Muscle of back (tissue), 3 donors: ENCODE measurements at regions not wholly inside any gene's neighbourhood (a gene's known extent, or its start where the extent isn't known, plus 50 kb on each side); places are given as distances from the start of the nearest gene placed in this dataset.

Source experiments
- DNase-seq, 3 donors: peaks; one replicate each; pipeline versions ENCODE4 v3.0.0 to v3.0.0-alpha.2; 2013

DNA sequence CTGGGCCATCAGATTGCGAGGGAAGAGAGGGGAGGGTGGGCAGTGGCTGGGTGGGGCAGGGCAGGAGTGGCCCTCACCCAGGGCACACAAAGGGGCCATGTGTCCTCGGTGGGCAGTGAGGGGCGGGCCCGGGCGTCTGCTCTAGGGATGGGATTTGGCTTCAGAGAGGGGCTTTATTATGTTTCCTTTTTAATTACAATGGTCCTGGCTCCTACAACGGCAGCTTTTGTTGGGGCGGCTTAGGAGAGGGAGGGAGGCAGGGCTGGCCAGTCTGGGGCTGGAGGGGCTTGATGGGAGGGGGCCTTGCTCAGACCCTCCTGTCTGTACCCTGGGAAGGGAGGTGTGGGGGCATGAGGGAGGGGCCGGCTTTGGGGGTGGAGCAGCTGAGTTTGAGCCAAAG lies 102.8 kb upstream of the WNT4 start:
- DNase-seq, result no peak

- DNase-seq, result peak in 1 of 3 donors; percentile 27
Measured at GRCh38 chr1:22246755-22247480, 104.0 kb upstream of the WNT4 start.

DNA sequence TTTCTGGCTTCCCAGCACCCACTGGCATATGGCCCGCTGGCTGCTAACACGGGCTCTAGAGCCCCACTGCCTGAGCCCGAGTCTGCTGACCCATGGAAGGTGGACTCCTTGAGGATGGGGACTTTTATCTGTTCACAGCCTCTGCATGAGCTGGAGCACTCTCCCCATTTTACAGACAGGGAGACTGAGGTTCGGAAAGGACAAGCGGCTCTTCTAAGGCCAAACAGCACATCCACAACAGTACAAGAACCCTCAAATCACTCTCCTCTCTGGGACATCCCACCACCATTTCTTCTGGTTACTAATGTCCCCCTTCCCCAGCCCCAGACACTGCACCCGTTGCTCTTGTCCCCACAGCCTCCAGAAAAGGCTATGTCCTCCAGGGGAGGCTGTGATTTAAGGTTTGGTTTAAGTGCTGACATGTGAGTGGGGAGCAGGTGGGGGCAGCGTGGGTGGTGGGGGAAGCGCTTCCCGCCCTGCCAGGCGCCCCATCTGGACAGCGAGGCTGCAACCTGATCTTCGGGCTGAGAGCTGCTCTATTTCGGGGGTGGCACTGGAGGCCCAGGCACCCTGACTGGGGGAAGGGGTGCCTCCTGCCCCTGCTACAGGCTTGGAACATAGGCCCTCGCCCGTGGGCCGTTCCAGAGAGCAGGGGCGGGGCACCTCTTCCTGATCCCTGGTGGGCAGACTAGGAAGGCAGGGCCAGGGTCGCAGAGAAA lies 104.8 kb upstream of the WNT4 start:
- peak in 1 of 3 donors; percentile 17 for DNase-seq

GRCh38 chr1:22248746-22249145 lies 105.8 kb upstream of the WNT4 start:
- no peak for DNase-seq

DNA sequence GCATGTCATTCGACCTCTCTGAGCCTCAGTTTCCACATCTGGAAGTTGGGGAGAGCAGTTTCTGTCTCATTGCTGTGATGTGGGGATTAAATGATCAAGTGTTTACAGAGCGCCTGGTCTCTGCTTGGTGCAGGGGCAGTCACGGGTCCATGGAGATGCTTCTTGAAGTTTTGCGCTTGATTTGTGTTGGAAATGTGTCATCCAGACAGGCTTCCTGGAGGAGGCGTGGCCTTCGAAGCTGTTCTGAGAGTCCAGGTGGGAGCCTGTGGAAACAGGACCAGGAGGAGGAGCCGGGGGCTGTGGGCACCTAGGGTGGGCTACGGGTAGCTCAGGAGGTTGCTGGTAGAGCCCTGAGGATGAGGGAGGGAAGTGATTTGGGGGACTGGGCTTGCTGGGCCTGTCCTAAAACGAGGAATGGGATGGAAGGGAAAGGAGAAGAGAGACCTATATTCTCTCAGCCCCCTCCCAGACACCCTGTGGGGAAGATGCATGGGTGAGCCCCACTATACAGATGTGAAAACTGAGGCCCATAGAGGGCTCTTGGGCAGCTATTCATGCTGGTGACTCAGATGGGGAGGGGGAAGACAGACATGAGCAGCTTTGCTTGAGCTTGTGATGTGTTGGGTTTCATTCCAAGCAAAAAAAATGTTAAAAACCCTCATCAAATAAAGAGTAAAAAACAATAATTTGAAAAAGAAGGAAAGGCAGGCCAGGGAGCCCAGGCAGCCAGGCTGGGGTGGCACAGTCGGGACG lies 107.2 kb upstream of the WNT4 start:
- peak in 1 of 3 donors; percentile 27 for DNase-seq

- peak; percentile 37 to 64 (median 53) for DNase-seq
Measured at GRCh38 chr1:22250724-22251123, 107.8 kb upstream of the WNT4 start.

DNA sequence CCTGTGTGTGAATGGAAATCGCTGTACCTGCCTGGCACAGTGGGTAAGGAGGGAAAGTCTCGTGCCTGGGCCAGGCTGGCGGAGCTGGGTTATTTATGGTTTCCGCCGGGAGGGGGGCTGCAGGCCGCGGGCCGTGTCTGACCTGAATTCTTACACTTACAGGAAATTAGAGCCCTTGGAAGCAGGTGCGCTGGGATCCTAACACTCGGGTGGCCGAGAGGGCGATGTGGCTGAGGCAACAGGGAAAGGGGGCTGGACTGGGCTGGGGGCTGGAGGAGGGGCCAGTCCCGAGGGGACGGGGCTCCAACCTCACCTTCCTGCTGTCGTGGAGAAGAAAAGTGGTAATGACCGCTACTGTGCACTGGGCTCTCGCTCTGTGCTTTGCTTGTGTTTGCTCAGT lies 109.4 kb upstream of the WNT4 start:
- no peak for DNase-seq

DNA sequence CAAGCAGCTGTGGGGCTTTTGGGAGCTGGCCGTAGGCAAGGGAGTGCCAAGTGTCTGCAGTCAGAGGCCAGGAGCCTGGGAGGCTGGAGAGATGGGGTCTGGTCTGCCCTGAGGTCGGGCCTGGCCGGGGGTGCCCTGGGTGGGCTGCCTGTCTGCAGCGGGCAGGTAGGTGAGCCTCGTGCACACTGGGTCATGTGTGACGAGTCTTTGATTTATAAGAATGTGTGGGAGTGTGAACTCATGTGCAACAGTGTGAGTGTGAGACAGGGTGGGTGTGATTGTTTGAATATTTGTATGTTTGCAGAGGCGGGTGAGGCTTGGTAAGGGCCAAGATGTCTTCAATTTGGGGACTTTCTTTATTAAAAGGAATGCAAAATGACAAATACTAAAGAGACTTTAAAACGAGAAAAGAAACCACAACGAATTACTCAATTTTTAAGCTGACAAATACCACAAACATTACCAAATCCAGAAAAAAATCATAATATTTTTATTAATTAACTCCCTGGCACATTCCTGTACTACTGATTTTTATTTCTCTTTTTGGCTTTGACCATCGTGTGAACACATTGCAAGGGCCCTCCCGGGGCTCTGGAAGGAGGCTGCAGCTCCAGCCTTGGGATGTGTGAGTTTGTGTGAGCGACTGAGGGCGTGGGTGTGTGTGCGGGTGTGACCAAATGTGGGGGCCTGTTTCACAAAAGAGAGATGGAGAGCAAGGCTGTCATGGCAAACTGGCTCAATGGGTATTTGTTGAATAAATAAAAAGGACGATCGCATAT lies 110.3 kb upstream of the WNT4 start:
- DNase-seq, result peak in 1 of 3 donors; percentile 17

DNA sequence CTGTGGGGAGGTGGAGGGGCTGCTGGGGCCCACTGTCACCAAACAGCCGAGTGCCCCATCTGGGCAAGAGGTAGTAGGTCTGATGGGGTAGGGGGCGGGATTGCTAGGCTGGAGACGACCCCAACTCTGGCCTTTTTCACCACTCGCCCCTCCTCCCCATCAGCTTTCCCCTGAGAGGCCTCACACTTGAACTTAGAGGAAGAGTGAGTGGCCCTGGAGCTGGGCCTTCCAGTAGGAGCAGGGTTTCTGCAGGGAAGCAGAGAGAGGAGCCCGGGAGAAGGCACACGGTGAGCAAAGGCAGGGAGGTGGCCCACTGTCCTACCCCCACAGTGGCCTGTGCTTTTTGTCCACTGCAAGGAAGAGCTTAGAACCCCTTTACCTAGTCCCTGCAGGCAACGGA lies 111.9 kb upstream of the WNT4 start:
- no peak for DNase-seq

GRCh38 chr1:22255341-22256212 lies 112.7 kb upstream of the WNT4 start:
- DNase-seq, result no peak

DNA sequence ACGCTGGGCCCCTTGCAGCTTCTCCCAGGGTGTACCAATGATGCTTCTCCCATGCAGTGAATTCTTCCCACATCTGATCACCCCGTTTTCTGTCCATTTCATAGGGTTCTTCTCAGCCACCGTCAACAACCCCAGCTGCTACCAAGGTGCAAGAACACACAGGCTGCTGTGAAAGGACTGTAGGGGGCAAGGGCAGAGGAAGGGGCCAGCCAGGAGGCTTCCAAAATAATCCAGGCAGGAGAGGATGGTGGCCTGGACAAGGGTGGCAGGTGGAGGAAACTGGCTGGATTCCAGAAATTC lies 113.3 kb upstream of the WNT4 start:
- no peak for DNase-seq

GRCh38 chr1:22257290-22258275 lies 114.7 kb upstream of the WNT4 start:
- no peak for DNase-seq

GRCh38 chr1:22258698-22259097 lies 115.8 kb upstream of the WNT4 start:
- no peak for DNase-seq

DNA sequence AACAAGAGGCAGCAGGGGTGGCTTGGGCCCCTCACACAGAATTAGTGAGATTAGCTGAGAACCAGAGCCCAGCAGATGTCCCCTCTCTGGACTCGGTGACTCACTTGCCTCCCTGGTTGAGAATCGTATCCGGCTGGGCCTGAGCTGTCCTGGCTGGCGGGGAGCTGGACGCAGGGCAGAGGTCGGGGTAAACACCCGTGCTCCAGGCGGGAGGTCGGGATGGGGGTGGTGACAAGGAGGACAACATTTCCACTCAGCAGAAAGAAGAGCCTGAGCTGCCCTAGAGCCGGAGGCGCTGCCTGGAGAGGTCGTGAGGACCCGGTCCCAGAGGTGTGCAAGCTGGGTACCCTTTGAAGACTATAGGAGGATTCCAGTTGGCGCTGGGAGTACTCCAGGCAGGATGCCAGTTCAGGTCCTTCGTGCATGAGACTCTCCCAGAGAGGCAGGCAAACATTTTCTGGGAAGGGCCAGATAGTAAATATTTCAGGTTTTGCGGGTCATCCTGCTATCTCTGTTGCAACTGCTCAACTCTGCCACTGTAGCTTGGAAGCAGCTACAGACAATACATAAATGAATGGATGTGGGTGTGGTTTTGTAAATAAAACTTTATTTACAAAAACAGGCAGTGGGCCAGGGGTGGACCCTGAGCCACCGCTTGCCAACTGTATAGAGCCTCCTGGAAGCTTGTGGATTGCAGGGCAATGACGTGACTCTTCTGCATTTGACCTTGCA lies 116.8 kb upstream of the WNT4 start:
- DNase-seq, result no peak

DNA sequence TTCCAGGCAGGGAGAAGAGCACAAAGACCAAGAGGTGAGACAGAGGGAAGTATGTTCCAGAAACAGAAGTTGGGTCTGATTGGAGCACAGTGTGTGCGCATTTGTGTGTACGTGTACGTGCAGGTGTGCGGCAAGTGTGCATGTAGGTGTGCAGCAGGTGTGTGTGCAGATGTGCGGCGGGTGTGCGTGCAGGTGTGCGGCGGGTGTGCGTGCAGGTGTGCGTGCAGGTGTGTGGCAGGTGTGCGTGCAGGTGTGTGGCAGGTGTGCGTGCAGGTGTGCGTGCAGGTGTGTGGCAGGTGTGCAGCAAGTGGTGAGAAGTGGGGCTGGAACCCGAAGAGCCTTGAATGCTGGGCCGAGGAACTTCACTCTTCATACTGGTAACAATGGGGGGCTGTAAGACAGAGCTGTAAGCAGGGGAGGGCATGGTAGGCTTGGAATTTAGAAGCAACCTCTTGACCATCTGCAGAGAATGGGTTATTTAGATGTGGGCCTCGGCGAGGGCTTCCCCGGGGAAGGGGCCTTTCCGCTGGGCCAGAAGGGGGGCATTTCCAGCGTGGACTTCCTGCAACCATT lies 118.0 kb upstream of the WNT4 start:
- DNase-seq, result no peak

DNA sequence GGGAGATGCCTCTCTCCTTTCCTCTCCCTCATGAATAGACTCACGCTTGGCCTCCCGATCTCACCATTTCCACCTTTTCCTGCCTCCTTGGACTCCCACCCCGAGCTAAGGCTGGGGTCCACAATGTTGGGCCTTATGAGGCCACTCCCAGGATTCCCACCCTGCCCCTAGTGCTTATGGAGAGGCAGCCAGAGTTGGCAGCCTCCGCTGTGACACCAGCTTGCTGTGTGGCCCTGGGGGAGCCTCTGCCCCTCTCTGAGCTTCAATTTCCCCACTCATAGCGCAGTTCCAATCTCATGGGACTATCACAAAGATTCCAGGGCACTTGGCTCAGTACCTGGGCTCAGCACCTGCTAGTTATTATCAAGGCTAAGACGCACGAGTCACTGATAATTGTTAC lies 118.7 kb upstream of the WNT4 start:
- DNase-seq, result no peak

- DNase-seq, result no peak
Measured at GRCh38 chr1:22262583-22262982, 119.7 kb upstream of the WNT4 start.

DNA sequence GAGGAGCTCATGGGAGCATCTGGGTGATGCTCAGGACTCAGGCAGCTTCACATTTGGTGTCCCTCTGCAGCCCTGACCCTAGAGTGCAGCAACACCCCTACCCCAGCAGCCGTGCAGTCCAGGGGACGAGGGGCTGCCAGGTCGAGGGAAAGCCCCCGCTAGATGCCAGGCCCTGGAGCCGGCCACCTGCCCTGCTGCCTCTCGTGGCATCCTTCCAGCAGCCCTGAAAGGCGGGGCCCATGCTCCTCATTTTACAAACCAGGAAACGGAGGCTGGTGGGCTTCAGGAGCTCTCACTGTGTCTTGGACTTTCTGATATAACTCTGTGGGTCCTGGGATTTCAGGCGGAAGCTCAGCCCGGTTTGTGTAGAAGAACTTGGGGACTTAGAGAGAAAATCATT lies 120.5 kb upstream of the WNT4 start:
- DNase-seq, result no peak
